KMS-11 (cell line): ENCODE measurements at regions not wholly inside any gene's neighbourhood (a gene's known extent, or its start where the extent isn't known, plus 50 kb on each side); places are given as distances from the start of the nearest gene placed in this dataset.

Experiments
- H2AFZ ChIP-seq: fragments of 200-600 bp; sonication (generic); 2 replicates; pipeline ENCODE4 v1.6.1; 2016; ENCODE audit warnings: antibody characterized with exemption, mixed run types, low read depth
- H3K27ac ChIP-seq: fragments of 200-600 bp; sonication (generic); 2 replicates; pipeline ENCODE4 v1.6.1; 2016; ENCODE audit warnings: mild to moderate bottlenecking, mixed run types
- H3K27me3 ChIP-seq: fragments of 200-600 bp; sonication (generic); 2 replicates; pipeline ENCODE4 v1.6.1; 2017; ENCODE audit warnings: mild to moderate bottlenecking, low read depth, mixed run types, moderate library complexity; ENCODE audit not compliant: insufficient read depth
- H3K36me3 ChIP-seq: fragments of 200-600 bp; sonication (generic); 2 replicates; pipeline ENCODE4 v1.6.1; 2017; ENCODE audit warnings: mild to moderate bottlenecking, mixed run types; ENCODE audit not compliant: insufficient read depth
- H3K4me1 ChIP-seq: fragments of 200-600 bp; sonication (generic); 2 replicates; pipeline ENCODE4 v1.6.1; 2016; ENCODE audit warnings: mild to moderate bottlenecking, low read depth, mixed run types; ENCODE audit not compliant: poor library complexity, severe bottlenecking
- H3K4me2 ChIP-seq: fragments of 200-600 bp; sonication (generic); 2 replicates; pipeline ENCODE4 v1.7.0; 2016; ENCODE audit warnings: mild to moderate bottlenecking, mixed run types
- H3K4me3 ChIP-seq: fragments of 200-600 bp; sonication (generic); IDR thresholded peaks from 2 replicates; pipeline ENCODE4 v1.6.1; 2017; ENCODE audit warnings: low read depth, low read length, mixed read lengths; ENCODE audit not compliant: insufficient read depth
- H3K79me2 ChIP-seq: fragments of 200-600 bp; sonication (generic); 2 replicates; pipeline ENCODE4 v1.6.1; 2016; ENCODE audit warnings: low read depth, mixed run types; ENCODE audit not compliant: insufficient read depth
- H3K9ac ChIP-seq: fragments of 200-600 bp; sonication (generic); 2 replicates; pipeline ENCODE4 v1.6.1; 2016; ENCODE audit warnings: mild to moderate bottlenecking, mixed run types
- H4K20me1 ChIP-seq: fragments of 200-600 bp; sonication (generic); 2 replicates; pipeline ENCODE4 v1.6.1; 2016; ENCODE audit warnings: mild to moderate bottlenecking, mixed run types; ENCODE audit not compliant: insufficient read depth
- CTCF ChIP-seq: fragments of 200-600 bp; sonication (generic); conservative IDR thresholded peaks from 2 replicates; pipeline ENCODE4 v1.6.1; 2017; ENCODE audit warnings: low read depth, mild to moderate bottlenecking, antibody characterized with exemption, low read length, moderate library complexity, mixed read lengths

GRCh38 chr1:209432443-209432825 lies 151.1 kb upstream of the CAMK1G start:
- TF ChIP-seq CTCF: no peak
- no peaks in the 10 kb centered on the region for H3K27me3 ChIP-seq
- no peak overlapping the region for H2AFZ ChIP-seq
- no peak overlapping the region for H3K4me2 ChIP-seq
- H3K9ac ChIP-seq: no peak overlapping the region
- no peaks in the 10 kb centered on the region for H4K20me1 ChIP-seq
- no peaks in the 10 kb centered on the region for H3K79me2 ChIP-seq
- no peaks in the 10 kb centered on the region for H3K4me1 ChIP-seq
- H3K27ac ChIP-seq: no peak overlapping the region
- no peak overlapping the region for H3K4me3 ChIP-seq
- no peaks in the 10 kb centered on the region for H3K36me3 ChIP-seq

GRCh38 chr1:209433649-209434031 lies 149.9 kb upstream of the CAMK1G start:
- Histone ChIP-seq H4K20me1 (no peaks in the 10 kb centered on the region), H3K27ac (no peak overlapping the region), H3K27me3 (no peaks in the 10 kb centered on the region), H3K4me2 (no peak overlapping the region), H3K4me1 (no peaks in the 10 kb centered on the region), H3K9ac (no peak overlapping the region), H3K79me2 (no peaks in the 10 kb centered on the region), H3K36me3 (no peaks in the 10 kb centered on the region), H3K4me3 (no peak overlapping the region), H2AFZ (no peak overlapping the region)
- no peak for TF ChIP-seq CTCF

- Histone ChIP-seq H3K4me1 (no peaks in the 10 kb centered on the region), H3K9ac (no peak overlapping the region), H3K4me2 (no peak overlapping the region)
These were observed 149.4 kb upstream of the CAMK1G start for GRCh38 chr1:209434066-209434465.

GRCh38 chr1:209434631-209435217 lies 148.8 kb upstream of the CAMK1G start:
- no peak for TF ChIP-seq CTCF
- no peak overlapping the region for H3K4me2 ChIP-seq
- no peak overlapping the region for H3K4me3 ChIP-seq
- no peaks in the 10 kb centered on the region for H3K27me3 ChIP-seq
- H3K9ac ChIP-seq: no peak overlapping the region
- H3K79me2 ChIP-seq: no peaks in the 10 kb centered on the region
- no peak overlapping the region for H3K27ac ChIP-seq
- no peaks in the 10 kb centered on the region for H3K36me3 ChIP-seq
- no peak overlapping the region for H2AFZ ChIP-seq
- no peaks in the 10 kb centered on the region for H4K20me1 ChIP-seq
- H3K4me1 ChIP-seq: no peaks in the 10 kb centered on the region

More at GRCh38 chr1:209434066-209434465, 149.4 kb upstream of the CAMK1G start:
- Histone ChIP-seq H3K27me3 (no peaks in the 10 kb centered on the region), H2AFZ (no peak overlapping the region), H3K79me2 (no peaks in the 10 kb centered on the region), H4K20me1 (no peaks in the 10 kb centered on the region), H3K4me3 (no peak overlapping the region), H3K27ac (no peak overlapping the region), H3K36me3 (no peaks in the 10 kb centered on the region)
- no peak for TF ChIP-seq CTCF
